ENCODE measurements at regions not wholly inside any gene's neighbourhood (a gene's known extent, or its start where the extent isn't known, plus 50 kb on each side); places are given as distances from the start of the nearest gene placed in this dataset.
"Not testable (repeated sequence)": the region's sequence is repeated elsewhere in the genome, so short reads cannot be mapped to it uniquely, and the experiment has no call there.

DNA sequence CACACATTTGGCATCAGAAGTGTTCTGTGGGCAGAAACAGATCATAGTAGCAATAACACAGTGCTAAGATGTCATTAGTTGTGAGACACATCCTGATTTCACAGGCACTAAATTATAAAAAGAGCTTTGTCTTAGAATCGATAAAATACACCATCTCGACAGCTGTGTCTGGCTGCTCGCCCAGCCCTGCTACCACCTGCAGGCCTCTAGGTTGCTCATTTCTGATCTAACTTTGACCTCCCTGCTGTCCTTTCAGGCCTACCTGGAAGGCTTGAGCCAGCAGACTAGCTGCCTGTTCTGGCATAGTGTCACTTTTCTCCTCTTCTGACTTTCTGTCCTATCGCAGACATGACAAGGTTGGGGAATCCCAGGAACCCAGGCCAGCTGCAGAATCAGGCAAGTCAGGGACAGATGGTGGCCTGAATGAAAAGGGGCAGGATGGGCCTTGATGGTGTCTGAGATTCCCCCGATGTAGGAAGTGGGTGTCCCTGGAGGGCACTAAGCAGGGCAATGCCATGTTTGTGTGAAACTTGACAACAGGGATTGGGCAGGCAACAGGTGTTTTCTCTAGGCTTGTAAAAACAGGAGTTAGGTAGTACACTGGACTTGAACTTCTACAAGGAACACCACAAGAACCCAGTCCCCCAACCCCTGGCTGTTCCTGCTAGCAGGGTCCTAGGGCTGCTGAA lies 66.6 kb upstream of the RHOU start:
- TF ChIP-seq CTCF (IDR thresholded peaks at IDR 0.05; ENCODE audit: low read depth, low read length): no peak
- H3K4me3 ChIP-seq (ENCODE audit: low read depth, low read length): no peak overlapping the region

DNA sequence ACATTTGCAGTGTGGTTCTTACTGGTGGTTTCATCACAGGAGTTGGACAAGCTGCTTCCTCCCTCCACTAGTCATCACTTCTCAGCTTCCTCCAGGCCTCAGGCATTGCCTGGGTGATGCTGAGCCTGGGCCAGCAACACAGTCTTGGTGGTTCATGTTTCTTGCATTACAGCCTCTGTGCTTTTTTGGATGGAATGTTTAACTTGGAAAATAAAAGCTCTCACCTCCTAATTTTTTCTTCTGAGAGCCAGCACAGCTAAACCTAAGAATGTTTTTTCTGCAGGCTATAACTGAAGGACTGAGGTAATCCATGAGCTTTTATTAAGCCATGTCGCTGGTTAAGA lies 66.1 kb upstream of the RHOU start:
- TF ChIP-seq CTCF (IDR thresholded peaks at IDR 0.05; ENCODE audit: low read depth, low read length): no peak
- H3K4me3 ChIP-seq (ENCODE audit: low read depth, low read length): no peak overlapping the region

GRCh38 chr1:228681076-228681565 lies 54.2 kb upstream of the RHOU start:
- not testable (repeated sequence) for H3K4me3 ChIP-seq (ENCODE audit: low read depth, low read length)

DNA sequence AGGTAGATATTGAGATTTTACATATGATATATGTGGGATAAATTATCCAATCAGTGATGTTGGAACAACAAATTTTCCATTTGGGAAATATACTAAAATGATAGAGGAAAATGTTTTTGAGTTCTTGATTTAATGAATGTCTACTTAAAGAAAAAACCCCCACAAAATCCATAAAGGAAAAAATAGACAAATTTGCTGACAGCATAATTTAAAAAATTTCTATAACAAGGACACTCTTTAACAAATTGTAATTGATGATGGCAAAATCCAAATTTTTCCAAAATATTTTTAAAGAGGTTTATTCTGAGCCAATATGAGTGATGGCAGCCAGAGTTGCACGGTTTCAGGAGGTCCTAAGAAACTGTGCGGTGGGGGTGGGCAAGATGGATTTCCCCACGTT lies 51.9 kb upstream of the RHOU start:
- H3K4me3 ChIP-seq (ENCODE audit: low read depth, low read length): no peak overlapping the region
- TF ChIP-seq CTCF (IDR thresholded peaks at IDR 0.05; ENCODE audit: low read depth, low read length): no peak

GRCh38 chr1:228684607-228685006 lies 50.7 kb upstream of the RHOU start:
- TF ChIP-seq CTCF (IDR thresholded peaks at IDR 0.05; ENCODE audit: low read depth, low read length): no peak

DNA sequence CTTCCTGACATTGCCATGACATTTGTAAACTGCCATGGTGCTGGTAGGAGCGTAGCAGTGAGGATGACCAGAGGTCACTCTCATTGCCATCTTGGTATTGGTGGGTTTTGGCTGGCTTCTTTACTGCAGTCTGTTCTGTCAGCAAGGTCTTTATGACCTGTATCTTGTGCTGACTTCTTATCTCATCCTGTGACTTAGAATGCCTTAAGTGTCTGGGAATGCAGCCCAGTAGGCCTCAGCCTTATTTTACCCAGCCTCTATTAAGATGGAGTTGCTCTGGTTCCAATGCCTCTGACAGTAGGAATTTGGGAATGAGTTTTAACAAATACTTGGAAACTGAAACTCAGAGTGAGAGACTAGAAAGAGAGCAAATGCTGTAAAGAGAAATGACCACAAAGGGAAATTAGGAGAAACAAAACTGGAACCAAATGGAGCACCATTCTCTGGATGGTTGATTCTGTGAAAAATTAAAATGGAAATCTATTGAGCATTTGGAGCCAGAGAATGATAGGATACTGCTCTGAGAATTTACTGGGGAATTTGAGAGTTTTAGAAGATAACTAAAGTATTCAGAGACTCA lies 50.1 kb upstream of the RHOU start:
- H3K4me3 ChIP-seq (ENCODE audit: low read depth, low read length): no peak overlapping the region
- no peak for TF ChIP-seq CTCF (IDR thresholded peaks at IDR 0.05; ENCODE audit: low read depth, low read length)

More at GRCh38 chr1:228684607-228685006, 50.7 kb upstream of the RHOU start:
- H3K4me3 ChIP-seq (ENCODE audit: low read depth, low read length): no peak overlapping the region

Data from WI38 (cell line).